Heart left ventricle (tissue), 14 donors: ENCODE measurements at regions not wholly inside any gene's neighbourhood (a gene's known extent, or its start where the extent isn't known, plus 50 kb on each side); places are given as distances from the start of the nearest gene placed in this dataset.

ENCODE experiments used
- ATAC-seq, 4 donors: fragments of 200-7000 bp; cut with Tn5 transposase; one replicate each; pipeline ENCODE4 v1.9.1; 2020 to 2022; ENCODE audit warnings: moderate library complexity in 4 of 4, mild to moderate bottlenecking in 3 of 4, moderate number of reproducible peaks in 1 of 4
- DNase-seq, 5 donors: peaks; one replicate each; pipeline ENCODE4 v3.0.0-alpha.2; 2020
- H3K27ac ChIP-seq, 12 donors: fragments of 200-600 bp; sonication (generic) in 4 of 12; one replicate each; pipeline versions ENCODE4 v1.5.0 to v1.8.0; 2016 to 2022; ENCODE audit warnings: mild to moderate bottlenecking in 2 of 12
- H3K27me3 ChIP-seq, 9 donors: fragments of 200-600 bp; sonication (generic) in 2 of 9; one replicate each; pipeline versions ENCODE4 v1.5.1 to v1.8.0; 2016 to 2022; ENCODE audit warnings: mild to moderate bottlenecking in 3 of 9
- H3K36me3 ChIP-seq, 9 donors: fragments of 200-600 bp; sonication (generic) in 2 of 9; one replicate each; pipeline versions ENCODE4 v1.5.0 to v1.8.0; 2018 to 2022; ENCODE audit warnings: mild to moderate bottlenecking in 2 of 9
- H3K4me1 ChIP-seq, 12 donors: fragments of 200-600 bp; sonication (generic) in 4 of 12; one replicate each; pipeline versions ENCODE4 v1.5.0 to v1.8.0; 2016 to 2022; ENCODE audit warnings: mild to moderate bottlenecking in 3 of 12
- H3K4me3 ChIP-seq, 12 donors: fragments of 200-600 bp; sonication (generic) in 4 of 12; one replicate each; pipeline versions ENCODE4 v1.5.0 to v1.8.0; 2017 to 2022; ENCODE audit warnings: mild to moderate bottlenecking in 9 of 12, moderate library complexity in 4 of 12
- H3K9me3 ChIP-seq, 12 donors: fragments of 200-600 bp; sonication (generic) in 4 of 12; one replicate each; pipeline versions ENCODE4 v1.5.0 to v1.8.0; 2016 to 2022; ENCODE audit warnings: mild to moderate bottlenecking in 1 of 12
- POLR2A ChIP-seq, 2 donors: fragments of 450-650 bp; IDR thresholded peaks; one replicate each; pipeline ENCODE4 v1.6.1; 2017; ENCODE audit warnings: antibody characterized with exemption in 2 of 2, mild to moderate bottlenecking in 2 of 2, moderate library complexity in 2 of 2
- intact Hi-C, 10 donors: fragments of 100-400 bp; cut with DNase I; formaldehyde crosslinking; loops; one replicate each; pipeline versions ENCODE4 v1.11.1 to v1.14.2; 2022
- TF ChIP-seq, protein P1 (sequence below), 12 donors: fragments of 200-600 bp; sonication (generic) in 4 of 12; IDR thresholded peaks; one replicate each; pipeline versions ENCODE4 v1.5.0 to v1.8.0; 2018 to 2022; ENCODE audit warnings: antibody characterized with exemption in 12 of 12, mild to moderate bottlenecking in 5 of 12
- donor health status: ischemic (EF 13 %, LVEDD 7.1; RV severe dilation, severe dysfunction).
- donor health status: DM: no; HTN: yes; CAD: no.
- donor health status: DM: no; HTN: no; CAD: no.
- donor health status: ischemic (EF 25% LVEDD 6.9; RV normal size, moderate dysfunction).
- donor health status: ischemic (EF 25% LVEDD 5.7; RV mildly dilated, moderate dysfunction).
- donor health status: DM: yes; HTN: yes; CAD: no.
- donor health status: ischemic (EF 35%, LVEDD 5.7; RV mildly dilated, moderate dysfunction).
- donor health status: nonischemic (EF 11% LVEDD 7.7; RV severe dilation, severe dysfunction).
- donor health status: DM: yes; HTN: yes; CAD: no.
- donor health status: PGD.
- donor health status: ischemic (EF 29% LVEDD 5.4; RV normal size, mild dysfunction).
- donor health status: nonischemic (EF 23%, LVEDD 6.1; RV moderate dilation, normal function).

DNA sequence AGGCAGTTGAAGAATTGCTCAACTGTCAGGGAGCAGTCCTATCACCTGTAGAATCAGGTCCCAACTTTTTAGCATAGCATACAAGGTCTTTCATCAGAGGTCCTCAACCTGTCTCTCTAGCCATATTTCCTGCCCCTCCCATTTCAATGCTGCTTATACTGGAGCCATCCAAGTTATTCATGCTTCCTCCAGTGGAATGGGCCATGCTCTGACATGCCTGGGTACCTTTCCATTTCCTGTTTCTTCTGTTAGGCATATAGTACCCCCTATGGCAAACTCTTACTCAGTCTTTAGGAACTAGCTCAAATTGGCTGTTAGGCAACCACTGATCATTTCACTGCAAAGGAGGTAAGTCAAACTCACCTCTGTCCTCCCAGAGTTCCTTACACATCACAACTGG lies 51.0 kb upstream of the ABCA12 start:
- no peak for ATAC-seq
- Histone ChIP-seq H3K27me3 (no peaks in the 10 kb centered on the region), H3K4me1 (no peaks in the 10 kb centered on the region), H3K36me3 (no peaks in the 10 kb centered on the region), H3K27ac (no peak overlapping the region), H3K9me3 (no peaks in the 10 kb centered on the region), H3K4me3 (no peak overlapping the region)
- intact Hi-C loops, result no loop called here
- no peak for DNase-seq
- TF ChIP-seq, protein P1, sequence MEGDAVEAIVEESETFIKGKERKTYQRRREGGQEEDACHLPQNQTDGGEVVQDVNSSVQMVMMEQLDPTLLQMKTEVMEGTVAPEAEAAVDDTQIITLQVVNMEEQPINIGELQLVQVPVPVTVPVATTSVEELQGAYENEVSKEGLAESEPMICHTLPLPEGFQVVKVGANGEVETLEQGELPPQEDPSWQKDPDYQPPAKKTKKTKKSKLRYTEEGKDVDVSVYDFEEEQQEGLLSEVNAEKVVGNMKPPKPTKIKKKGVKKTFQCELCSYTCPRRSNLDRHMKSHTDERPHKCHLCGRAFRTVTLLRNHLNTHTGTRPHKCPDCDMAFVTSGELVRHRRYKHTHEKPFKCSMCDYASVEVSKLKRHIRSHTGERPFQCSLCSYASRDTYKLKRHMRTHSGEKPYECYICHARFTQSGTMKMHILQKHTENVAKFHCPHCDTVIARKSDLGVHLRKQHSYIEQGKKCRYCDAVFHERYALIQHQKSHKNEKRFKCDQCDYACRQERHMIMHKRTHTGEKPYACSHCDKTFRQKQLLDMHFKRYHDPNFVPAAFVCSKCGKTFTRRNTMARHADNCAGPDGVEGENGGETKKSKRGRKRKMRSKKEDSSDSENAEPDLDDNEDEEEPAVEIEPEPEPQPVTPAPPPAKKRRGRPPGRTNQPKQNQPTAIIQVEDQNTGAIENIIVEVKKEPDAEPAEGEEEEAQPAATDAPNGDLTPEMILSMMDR (IDR thresholded peaks at IDR 0.05), result no peak
- no peak for TF ChIP-seq POLR2A (IDR thresholded peaks at IDR 0.05)
